Neural progenitor cell (in vitro differentiated cells): ENCODE measurements at regions not wholly inside any gene's neighbourhood (a gene's known extent, or its start where the extent isn't known, plus 50 kb on each side); places are given as distances from the start of the nearest gene placed in this dataset.

Experiments
- DNase-seq: peaks from one replicate; pipeline ENCODE4 v3.0.0-alpha.2; 2016; ENCODE audit warnings: low spot score
- H2AFZ ChIP-seq: fragments of 200-600 bp; sonication (generic); replicated peaks from 2 replicates; pipeline ENCODE4 v1.6.1; 2016; ENCODE audit warnings: antibody characterized with exemption
- H3F3A ChIP-seq: fragments of 200-600 bp; sonication (generic); 2 replicates; pipeline ENCODE4 v1.6.1; 2016; ENCODE audit warnings: antibody characterized with exemption, low read depth
- H3K27ac ChIP-seq: fragments of 200-600 bp; sonication (generic); 2 replicates; pipeline ENCODE4 v1.5.1; 2016; ENCODE audit warnings: mild to moderate bottlenecking
- H3K27me3 ChIP-seq: fragments of 200-600 bp; sonication (generic); 2 replicates; pipeline ENCODE4 v1.6.1; 2016; ENCODE audit warnings: mild to moderate bottlenecking, moderate library complexity
- H3K36me3 ChIP-seq: fragments of 200-600 bp; sonication (generic); 2 replicates; pipeline ENCODE4 v1.5.1; 2016
- H3K4me1 ChIP-seq: fragments of 200-600 bp; sonication (generic); 2 replicates; pipeline ENCODE4 v1.6.1; 2016; ENCODE audit warnings: mixed run types
- H3K4me2 ChIP-seq: fragments of 200-600 bp; sonication (generic); 2 replicates; pipeline ENCODE4 v1.6.1; 2016
- H3K4me3 ChIP-seq: fragments of 200-600 bp; sonication (generic); 2 replicates; pipeline ENCODE4 v1.5.1; 2016
- H3K79me2 ChIP-seq: fragments of 200-600 bp; sonication (generic); 2 replicates; pipeline ENCODE4 v1.6.1; 2016; ENCODE audit warnings: low read depth
- H3K9ac ChIP-seq: fragments of 200-600 bp; sonication (generic); 2 replicates; pipeline ENCODE4 v1.6.1; 2016
- H3K9me3 ChIP-seq: fragments of 200-600 bp; sonication (generic); 2 replicates; pipeline ENCODE4 v1.5.1; 2016; ENCODE audit warnings: low read depth
- H4K20me1 ChIP-seq: fragments of 200-600 bp; sonication (generic); 2 replicates; pipeline ENCODE4 v1.6.1; 2016; ENCODE audit warnings: low read depth
- H3K27ac Mint-ChIP-seq: 3 replicates; pipeline ENCODE4 v1.8.0; 2021; ENCODE audit warnings: mixed read lengths
- H3K27me3 Mint-ChIP-seq: 2 replicates; pipeline ENCODE4 v1.8.0; 2022; ENCODE audit warnings: low read depth, mild to moderate bottlenecking, inconsistent platforms, moderate library complexity, mixed read lengths; ENCODE audit not compliant: insufficient read depth
- H3K36me3 Mint-ChIP-seq: 3 replicates; pipeline ENCODE4 v1.8.0; 2021; ENCODE audit warnings: mixed read lengths
- H3K4me1 Mint-ChIP-seq: 3 replicates; pipeline ENCODE4 v1.8.0; 2021; ENCODE audit warnings: mixed read lengths
- H3K4me3 Mint-ChIP-seq: 3 replicates; pipeline ENCODE4 v1.8.0; 2021; ENCODE audit warnings: mild to moderate bottlenecking, moderate library complexity, mixed read lengths
- H3K9me3 Mint-ChIP-seq: 3 replicates; pipeline ENCODE4 v1.8.0; 2020; ENCODE audit warnings: mixed read lengths
- EZH2 ChIP-seq: fragments of 200-600 bp; sonication (generic); IDR thresholded peaks from 2 replicates; pipeline ENCODE4 v1.6.1; 2017; ENCODE audit warnings: antibody characterized with exemption, mild to moderate bottlenecking, moderate library complexity
- EZH2phosphoT487 ChIP-seq: fragments of 200-600 bp; sonication (generic); IDR thresholded peaks from 2 replicates; pipeline ENCODE4 v1.6.1; 2017; ENCODE audit warnings: antibody characterized with exemption
- TF ChIP-seq, protein P1 (sequence below): fragments of 200-600 bp; sonication (generic); IDR thresholded peaks from 2 replicates; pipeline ENCODE4 v1.5.1; 2017; ENCODE audit warnings: antibody characterized with exemption, mild to moderate bottlenecking

DNA sequence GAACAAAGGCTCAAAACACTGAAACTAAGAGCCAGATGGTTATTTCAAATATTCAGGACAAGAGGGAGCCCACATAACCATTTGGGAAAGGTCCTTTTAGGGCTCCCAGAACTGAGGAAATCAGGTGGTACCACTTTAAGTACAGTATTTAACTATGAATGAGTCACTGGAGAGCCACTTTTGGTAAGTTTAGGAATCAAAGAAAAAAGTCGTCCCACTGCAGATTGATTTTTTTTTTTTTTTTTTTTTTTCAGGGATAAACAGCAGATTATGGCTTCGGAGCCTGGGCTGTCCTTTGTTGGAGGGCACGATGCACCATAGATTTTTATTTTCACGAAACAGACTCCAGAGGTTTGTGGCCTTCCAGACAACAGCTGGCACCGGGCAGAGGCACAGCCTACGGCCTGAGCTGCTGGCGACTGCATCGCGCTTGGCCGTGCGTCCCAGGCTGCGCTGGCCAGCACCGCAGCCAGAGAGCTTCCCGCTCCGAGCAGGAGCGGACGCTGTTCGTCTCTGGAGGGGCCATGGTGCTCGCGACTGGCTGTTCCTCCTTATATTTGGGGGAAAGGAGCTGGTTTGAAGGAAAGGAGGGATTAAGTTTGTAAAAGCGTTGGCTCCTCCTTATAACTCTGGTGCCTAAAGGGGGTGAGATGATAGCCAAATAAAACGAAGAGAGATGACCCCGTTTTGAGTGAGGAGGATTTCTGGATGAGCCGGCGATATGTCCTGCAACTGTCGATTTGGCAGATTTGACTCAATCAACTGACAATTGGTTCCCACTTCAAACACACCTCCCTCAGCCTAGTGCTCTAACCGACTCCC, 152.9 kb upstream of the GOLIM4 start:
- peaks cover 10% of the 10 kb centered on the region for H3K9me3 Mint-ChIP-seq
- no peaks in the 10 kb centered on the region for H3K27me3 Mint-ChIP-seq
- DNase-seq = peak; percentile 83
- no peaks in the 10 kb centered on the region for H3K36me3 ChIP-seq
- no peaks in the 10 kb centered on the region for H3K9me3 ChIP-seq
- no peak overlapping the region for H3K9ac ChIP-seq
- H3K36me3 Mint-ChIP-seq = peaks cover 14% of the 10 kb centered on the region
- peak overlapping the region; percentile 84 for H3K27ac Mint-ChIP-seq
- H3K79me2 ChIP-seq = peaks cover 18% of the 10 kb centered on the region
- peaks cover 15% of the 10 kb centered on the region for H3K27me3 ChIP-seq
- H2AFZ ChIP-seq = peak overlapping the region; percentile 97
- peaks cover 28% of the 10 kb centered on the region for H3K4me1 Mint-ChIP-seq
- H3K27ac ChIP-seq = peak overlapping the region; percentile 91
- no peak for TF ChIP-seq EZH2
- TF ChIP-seq, protein P1, sequence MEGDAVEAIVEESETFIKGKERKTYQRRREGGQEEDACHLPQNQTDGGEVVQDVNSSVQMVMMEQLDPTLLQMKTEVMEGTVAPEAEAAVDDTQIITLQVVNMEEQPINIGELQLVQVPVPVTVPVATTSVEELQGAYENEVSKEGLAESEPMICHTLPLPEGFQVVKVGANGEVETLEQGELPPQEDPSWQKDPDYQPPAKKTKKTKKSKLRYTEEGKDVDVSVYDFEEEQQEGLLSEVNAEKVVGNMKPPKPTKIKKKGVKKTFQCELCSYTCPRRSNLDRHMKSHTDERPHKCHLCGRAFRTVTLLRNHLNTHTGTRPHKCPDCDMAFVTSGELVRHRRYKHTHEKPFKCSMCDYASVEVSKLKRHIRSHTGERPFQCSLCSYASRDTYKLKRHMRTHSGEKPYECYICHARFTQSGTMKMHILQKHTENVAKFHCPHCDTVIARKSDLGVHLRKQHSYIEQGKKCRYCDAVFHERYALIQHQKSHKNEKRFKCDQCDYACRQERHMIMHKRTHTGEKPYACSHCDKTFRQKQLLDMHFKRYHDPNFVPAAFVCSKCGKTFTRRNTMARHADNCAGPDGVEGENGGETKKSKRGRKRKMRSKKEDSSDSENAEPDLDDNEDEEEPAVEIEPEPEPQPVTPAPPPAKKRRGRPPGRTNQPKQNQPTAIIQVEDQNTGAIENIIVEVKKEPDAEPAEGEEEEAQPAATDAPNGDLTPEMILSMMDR = no peak
- TF ChIP-seq EZH2phosphoT487 = no peak
- peaks cover 39% of the 10 kb centered on the region for H3F3A ChIP-seq
- peak overlapping the region; percentile 94 for H3K4me2 ChIP-seq
- peak overlapping the region; percentile 99 for H3K4me3 Mint-ChIP-seq
- peaks cover 10% of the 10 kb centered on the region for H3K4me1 ChIP-seq
- no peaks in the 10 kb centered on the region for H4K20me1 ChIP-seq
- H3K4me3 ChIP-seq = peak overlapping the region; percentile 86

DNA sequence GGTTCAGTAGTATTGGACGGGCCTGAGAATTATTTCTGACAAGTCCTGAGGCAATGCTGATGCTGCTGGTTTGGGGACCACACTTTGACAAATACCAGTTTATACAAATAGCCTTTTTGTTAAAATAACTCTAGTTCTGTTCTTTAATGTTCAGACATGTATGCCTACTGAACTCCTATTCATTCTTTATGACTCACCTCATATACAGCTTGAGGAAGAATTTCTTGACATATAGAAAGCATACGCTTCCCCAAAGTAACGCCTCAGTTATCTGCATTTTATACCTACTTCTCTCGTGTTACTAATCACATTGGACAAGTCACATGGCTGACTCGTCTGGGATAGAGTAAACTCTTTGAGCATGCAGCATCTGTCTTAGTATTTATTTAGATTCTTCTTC, 145.4 kb upstream of the GOLIM4 start:
- Mint-ChIP-seq H3K9me3 (peaks cover 3% of the 10 kb centered on the region), H3K4me3 (no peak overlapping the region), H3K27me3 (peaks cover 2% of the 10 kb centered on the region), H3K4me1 (no peaks in the 10 kb centered on the region), H3K27ac (no peak overlapping the region), H3K36me3 (no peaks in the 10 kb centered on the region)
- TF ChIP-seq EZH2phosphoT487 (no peak), EZH2 (no peak)
- TF ChIP-seq, protein P1 = no peak
- Histone ChIP-seq H3K4me1 (no peaks in the 10 kb centered on the region), H3K4me3 (no peak overlapping the region), H3K27me3 (no peaks in the 10 kb centered on the region), H2AFZ (no peak overlapping the region), H3K4me2 (no peak overlapping the region), H3K36me3 (no peaks in the 10 kb centered on the region), H3K27ac (no peak overlapping the region), H4K20me1 (no peaks in the 10 kb centered on the region), H3K9me3 (no peaks in the 10 kb centered on the region), H3K79me2 (no peaks in the 10 kb centered on the region), H3K9ac (no peak overlapping the region), H3F3A (no peaks in the 10 kb centered on the region)
- DNase-seq = no peak

DNA sequence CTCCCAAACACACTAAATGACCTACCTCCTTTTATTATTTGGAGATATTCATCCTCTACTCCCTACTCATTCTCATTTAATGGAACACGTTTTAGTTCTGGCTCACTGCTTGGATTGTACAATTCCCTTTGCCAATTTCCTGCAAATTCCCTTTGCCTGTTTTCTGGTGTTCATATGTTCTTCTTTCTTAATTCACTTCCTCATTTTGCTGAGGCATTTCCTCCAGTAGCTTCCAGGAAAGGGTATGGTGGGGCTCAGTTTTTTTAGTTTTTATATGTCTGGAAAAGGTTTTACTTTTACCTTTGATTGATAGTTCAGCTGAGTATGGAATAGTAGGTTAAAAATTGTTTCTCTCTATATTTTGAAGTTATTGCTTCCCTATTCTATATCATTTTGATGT, 143.6 kb upstream of the GOLIM4 start:
- no peak overlapping the region for H3K27ac ChIP-seq
- no peak overlapping the region for H3K4me2 ChIP-seq
- no peak overlapping the region for H2AFZ ChIP-seq
- no peak overlapping the region for H3K4me3 Mint-ChIP-seq
- H3K4me1 ChIP-seq = no peaks in the 10 kb centered on the region
- no peaks in the 10 kb centered on the region for H3K4me1 Mint-ChIP-seq
- no peak for DNase-seq
- H3K27me3 Mint-ChIP-seq = peaks cover 2% of the 10 kb centered on the region
- no peak for TF ChIP-seq EZH2
- TF ChIP-seq, protein P1 = no peak
- TF ChIP-seq EZH2phosphoT487 = no peak
- H3K9me3 ChIP-seq = no peaks in the 10 kb centered on the region
- H3F3A ChIP-seq = no peaks in the 10 kb centered on the region
- no peak overlapping the region for H3K9ac ChIP-seq
- H3K27me3 ChIP-seq = no peaks in the 10 kb centered on the region
- no peak overlapping the region for H3K4me3 ChIP-seq
- H3K79me2 ChIP-seq = no peaks in the 10 kb centered on the region
- peaks cover 3% of the 10 kb centered on the region for H3K9me3 Mint-ChIP-seq
- H3K36me3 Mint-ChIP-seq = no peaks in the 10 kb centered on the region
- H3K27ac Mint-ChIP-seq = no peak overlapping the region
- H3K36me3 ChIP-seq = no peaks in the 10 kb centered on the region
- H4K20me1 ChIP-seq = no peaks in the 10 kb centered on the region
